H54 (cell line): ENCODE measurements at regions not wholly inside any gene's neighbourhood (a gene's known extent, or its start where the extent isn't known, plus 50 kb on each side); places are given as distances from the start of the nearest gene placed in this dataset.

Experiments used
- DNase-seq: peaks from one replicate; pipeline ENCODE4 v3.0.0; 2011; ENCODE audit warnings: low spot score, mixed read lengths; ENCODE audit not compliant: insufficient read length
- FAIRE-seq: peaks from 3 replicates; lab custom pipeline; 2011; peaks lifted over from hg19 to GRCh38; lab: Jason Lieb, UNC
- POLR2A ChIP-seq: IDR thresholded peaks from 2 replicates; pipeline ENCODE4 v1.6.1; 2011; ENCODE audit warnings: low read depth, mild to moderate bottlenecking, low read length

DNA sequence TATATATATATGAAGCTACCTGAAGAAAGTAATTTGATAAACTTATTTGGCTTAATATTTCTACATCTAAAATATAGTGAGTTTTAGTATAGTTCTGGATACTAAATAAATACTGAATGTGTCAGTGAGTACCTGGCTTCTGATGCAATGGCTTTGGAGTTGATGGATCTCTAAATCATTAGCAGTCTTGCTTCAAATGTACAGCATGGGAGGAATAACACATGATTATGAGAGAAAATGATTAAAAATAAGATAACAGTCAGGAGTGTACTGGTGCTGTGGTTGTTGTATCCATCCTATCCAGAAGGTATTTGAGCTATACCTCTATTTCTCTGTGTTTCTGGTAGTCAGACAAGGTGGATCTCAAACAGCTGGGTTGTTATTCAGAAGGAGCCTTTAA lies 641.3 kb downstream of the TRAM1L1 start:
- FAIRE-seq, result no peak
- no peak for DNase-seq
- no peak for TF ChIP-seq POLR2A

DNA sequence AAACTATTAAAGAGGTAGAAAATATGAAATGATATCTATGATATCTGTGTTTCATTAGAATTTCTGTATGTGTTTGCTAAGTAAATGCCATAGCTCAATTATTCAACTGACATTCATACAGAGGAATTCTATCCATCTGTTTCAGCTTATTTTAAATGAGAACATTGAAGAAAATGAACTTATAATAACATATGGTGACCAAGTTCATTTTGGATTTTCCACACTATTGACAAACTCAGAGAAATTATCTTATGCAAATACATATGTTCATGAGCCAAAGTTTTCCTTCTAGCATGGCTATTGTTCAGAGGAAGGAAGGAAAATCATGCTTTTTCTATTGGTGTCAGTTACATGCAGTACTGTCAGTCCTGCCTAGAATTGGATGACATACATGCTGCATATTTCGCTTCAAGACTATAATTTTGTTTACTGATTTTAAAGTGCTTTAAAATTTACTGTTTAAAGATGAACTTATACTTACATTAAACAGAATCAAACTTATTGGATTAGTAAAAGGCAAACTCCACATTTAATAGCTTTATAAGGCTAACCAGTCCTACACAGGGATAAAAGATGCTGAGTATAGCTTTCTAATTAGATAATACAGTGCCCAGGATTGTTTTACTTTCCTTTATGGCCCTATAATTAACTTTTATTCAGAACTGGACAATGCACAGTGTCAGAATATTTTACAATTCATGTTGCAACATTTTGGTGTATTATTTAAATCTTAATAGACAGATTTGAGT lies 646.2 kb downstream of the TRAM1L1 start:
- FAIRE-seq (no peak), DNase-seq (no peak)

DNA sequence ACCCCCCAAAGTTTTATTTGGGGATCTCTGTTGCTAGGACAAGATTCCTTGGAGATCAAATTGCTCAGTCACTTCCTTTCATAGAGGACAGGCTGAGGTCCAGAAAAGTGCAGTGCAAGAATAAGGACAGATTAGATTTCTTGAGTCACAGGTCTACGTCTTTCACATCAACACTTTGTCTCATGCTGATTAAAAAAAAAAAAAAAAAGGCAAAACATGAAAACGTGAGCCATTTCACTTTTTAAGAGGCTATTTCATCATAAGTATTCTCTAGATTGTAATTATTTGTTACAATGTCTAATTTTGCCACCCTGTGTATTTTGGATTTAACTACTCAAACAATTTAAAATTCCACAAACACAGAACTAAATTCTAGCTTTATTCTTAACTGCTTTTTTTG lies 647.0 kb downstream of the TRAM1L1 start:
- DNase-seq (no peak), FAIRE-seq (no peak)
- no peak for TF ChIP-seq POLR2A

More for the DNA sequence above, 646.2 kb downstream of the TRAM1L1 start:
- TF ChIP-seq POLR2A, result no peak

DNA sequence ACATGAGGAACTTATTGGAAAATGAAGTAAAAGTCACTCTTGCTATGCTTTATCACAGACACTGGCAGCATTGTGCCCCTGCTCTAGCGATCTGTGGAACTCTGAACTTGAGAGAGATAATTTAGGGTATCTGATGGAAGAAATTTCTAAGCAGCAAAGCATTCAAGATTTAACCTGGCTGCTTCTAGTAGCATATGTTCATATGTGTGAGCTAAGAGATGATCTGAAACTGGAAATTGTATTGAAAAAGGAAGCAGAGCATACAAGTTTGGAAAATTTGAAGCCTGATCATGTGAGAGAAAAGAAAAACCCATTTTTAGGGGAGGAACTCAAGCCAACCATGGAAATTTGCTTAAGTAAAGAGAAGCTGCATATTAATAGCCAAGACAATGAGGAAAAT lies 657.7 kb downstream of the TRAM1L1 start:
- DNase-seq (no peak), FAIRE-seq (no peak)
- no peak for TF ChIP-seq POLR2A

DNA sequence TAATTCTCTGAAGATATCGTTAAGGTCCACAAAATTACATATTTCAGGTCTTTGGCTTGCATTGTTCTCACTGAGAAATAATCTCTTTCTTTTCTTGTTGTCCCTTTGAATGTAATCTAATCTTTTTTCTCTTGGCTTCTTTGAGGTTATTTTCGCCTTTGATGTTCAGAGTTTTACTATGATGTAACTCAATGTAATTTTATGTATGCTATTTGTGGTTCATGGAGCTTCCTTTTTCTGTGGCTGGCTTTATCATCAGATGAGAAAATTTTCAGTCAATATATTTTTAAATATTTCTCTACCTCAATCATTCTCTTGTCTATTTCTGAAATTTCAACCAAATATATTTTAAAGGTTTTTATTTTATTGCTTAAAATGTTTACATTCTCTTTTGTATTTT lies 672.2 kb downstream of the TRAM1L1 start:
- DNase-seq, result no peak
- FAIRE-seq, result no peak
- TF ChIP-seq POLR2A, result no peak

DNA sequence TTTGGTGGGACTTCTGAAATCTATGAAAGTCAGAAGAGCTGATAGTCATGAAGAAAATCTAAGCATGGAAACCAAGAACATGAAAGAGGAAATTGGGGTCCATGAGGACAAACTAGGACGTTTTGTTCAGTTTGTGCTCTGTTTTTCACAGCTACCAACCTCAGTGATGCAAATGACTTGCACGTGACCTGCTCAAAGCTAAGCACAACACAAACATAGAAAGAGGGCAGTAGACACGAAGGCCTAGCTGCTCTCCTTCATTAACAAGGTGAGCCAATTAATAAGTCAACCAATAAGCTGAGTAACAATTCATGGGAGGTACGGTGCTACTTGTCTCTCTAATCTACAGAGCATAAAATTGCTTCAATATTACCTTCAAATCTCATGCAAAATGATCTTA lies 684.1 kb downstream of the TRAM1L1 start:
- no peak for DNase-seq
- FAIRE-seq, result no peak
- TF ChIP-seq POLR2A, result no peak

DNA sequence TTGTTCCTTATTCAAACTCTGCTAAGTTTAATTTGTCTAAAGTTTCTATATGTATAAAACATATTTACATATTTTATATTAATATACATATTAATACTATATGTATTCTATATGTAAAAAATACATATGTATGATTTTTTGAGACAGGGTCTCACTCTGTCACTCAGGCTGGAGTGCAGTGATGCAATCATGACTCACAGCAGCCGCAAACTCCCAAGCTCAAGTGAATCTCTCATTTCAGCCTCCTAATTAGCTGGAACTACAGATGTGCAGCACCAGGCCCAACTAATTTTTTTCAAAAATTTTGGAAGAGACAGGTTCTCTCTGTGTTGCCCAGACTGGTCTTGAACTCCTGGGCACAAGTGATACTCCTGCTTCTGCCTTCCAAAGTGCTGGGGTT lies 684.9 kb downstream of the TRAM1L1 start:
- DNase-seq (no peak), FAIRE-seq (no peak)
- TF ChIP-seq POLR2A, result no peak

DNA sequence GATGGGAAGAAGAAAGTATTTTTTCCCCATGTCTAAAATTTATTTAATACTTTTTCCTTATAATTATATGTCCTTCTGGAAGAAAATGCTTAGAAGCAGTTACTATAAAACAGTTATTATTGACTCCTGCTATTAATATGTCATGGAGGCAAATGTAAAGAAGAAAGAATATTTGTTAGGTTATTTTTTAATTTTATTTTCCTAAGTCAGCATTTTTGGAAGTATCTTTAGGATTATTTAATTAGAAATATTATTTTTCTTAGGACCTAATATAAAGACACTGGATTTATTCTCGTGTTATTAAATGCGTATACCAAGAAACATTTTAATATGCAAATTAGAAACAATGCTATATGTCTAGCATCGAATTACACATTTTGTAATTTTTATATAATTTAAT lies 687.7 kb downstream of the TRAM1L1 start:
- no peak for FAIRE-seq
- TF ChIP-seq POLR2A, result no peak

DNA sequence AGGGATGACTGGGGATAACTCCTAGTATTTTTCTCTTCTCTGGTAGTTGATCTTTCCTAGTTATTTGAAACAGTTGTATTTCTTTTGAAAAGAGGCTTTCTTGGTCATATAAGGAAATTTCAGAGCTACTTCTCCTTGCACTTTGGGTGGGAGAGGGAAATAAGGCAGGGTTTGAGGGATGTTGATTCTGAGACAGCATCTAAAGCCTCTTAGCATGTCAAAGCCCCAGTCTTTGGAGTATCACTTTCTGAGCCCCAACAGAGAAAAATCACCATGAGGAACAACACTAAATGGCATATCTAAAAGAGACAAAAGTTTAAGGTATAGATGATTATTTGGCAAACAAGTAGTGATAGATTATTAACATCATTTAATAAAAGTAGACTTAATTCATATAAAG lies 688.1 kb downstream of the TRAM1L1 start:
- DNase-seq (no peak), FAIRE-seq (no peak)
- no peak for TF ChIP-seq POLR2A

More for the DNA sequence above, 687.7 kb downstream of the TRAM1L1 start:
- no peak for DNase-seq

DNA sequence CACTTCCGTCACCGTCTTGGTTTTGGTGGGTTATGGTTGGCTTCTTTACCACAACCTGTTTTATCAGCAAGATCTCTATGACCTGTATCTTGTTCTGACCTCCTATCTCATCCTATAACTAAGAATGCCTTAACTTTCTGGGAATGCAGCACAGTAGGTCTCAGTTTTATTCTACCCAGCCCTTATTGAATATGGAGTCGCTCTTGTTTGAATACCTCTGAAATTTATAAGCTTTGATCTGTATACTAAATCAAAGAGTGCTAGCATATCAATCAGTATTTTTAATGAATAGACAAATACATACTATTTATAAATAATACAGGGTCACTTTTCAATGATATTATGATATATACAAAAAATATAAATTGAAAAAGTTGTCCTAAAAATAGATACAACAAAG lies 690.0 kb downstream of the TRAM1L1 start:
- FAIRE-seq, result no peak
- no peak for TF ChIP-seq POLR2A
- DNase-seq, result no peak

DNA sequence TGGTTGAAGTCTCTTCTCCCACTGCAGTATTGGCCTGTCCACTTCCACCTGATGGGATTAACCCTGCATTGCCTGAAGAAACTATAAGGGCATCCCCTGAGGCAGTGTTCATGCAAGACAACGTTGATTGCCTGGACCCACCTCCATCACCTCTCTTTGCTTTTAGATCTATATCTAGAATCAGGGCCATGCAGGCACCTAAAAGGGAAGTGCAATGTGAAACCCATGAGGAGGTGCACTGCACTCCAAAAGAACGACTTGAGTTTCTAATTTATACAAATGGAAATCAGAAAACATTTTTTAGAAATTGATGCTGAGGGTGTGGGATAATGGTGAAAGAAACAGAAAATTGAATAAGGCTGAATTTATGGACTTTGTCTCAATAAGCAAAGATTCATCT lies 694.4 kb downstream of the TRAM1L1 start:
- DNase-seq (no peak), FAIRE-seq (no peak)
- no peak for TF ChIP-seq POLR2A

DNA sequence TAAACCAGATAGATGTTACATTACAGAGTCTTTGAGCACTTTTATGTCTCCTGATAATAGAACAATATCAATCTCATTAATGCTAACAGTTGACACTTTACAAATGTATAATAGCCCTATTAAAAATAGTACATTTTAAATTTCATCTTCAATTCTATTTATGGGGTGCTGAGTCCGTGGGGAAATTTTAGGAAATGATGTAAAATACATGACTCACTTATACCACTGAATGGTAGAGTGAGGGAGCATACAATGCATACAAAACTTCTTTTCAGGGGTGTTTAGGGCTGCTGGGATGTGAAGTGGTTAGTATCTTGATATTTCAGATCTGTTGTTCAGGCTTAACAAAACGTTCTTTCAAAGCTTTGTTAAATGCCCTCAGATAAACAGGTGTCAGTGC lies 696.2 kb downstream of the TRAM1L1 start:
- TF ChIP-seq POLR2A, result no peak
- FAIRE-seq (no peak), DNase-seq (no peak)

DNA sequence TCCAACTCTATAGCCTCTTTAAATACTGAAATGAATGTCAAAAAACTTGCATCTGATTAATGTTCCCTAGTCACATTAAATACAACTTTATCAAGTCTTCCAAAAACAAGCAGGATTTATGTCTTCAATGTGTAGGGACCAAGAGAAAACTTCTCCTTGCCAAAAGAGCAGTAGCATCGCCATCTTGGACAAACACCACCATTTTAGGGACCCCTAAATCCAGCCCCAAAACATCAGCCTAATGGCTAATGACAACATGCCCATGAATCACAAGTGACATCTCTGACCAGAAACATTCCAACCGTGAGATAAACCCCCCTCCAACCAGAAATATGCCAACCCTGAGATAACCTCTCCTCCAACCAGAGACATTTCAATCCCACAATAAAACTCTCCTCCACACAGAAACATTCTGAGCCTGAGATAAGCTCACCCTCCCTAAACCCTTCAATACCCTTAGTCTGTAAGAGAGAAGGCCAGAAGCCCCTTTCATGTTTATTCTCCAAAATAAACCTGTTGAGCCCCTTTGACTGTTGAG lies 697.4 kb downstream of the TRAM1L1 start:
- no peak for TF ChIP-seq POLR2A
- FAIRE-seq, result no peak
- no peak for DNase-seq

DNA sequence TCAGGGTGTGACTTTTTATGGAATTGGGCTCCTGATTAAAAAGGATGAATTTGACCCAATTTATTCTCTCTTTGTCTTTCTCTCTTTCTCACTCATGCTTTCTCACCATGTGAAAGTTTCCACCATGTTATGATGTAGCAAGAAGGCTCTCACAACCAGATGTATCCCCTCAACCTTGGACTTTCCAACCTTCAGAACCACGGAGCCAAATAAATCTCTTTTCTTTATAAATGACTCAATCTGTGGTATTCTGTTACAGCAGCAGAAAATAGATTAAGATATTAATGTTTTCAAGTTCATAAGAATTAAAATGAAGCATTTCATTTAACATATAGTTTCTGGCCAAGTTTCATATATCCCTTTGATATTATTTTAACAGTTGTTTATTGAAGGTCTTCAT lies 698.5 kb downstream of the TRAM1L1 start:
- FAIRE-seq (no peak), DNase-seq (no peak)
- TF ChIP-seq POLR2A, result no peak

DNA sequence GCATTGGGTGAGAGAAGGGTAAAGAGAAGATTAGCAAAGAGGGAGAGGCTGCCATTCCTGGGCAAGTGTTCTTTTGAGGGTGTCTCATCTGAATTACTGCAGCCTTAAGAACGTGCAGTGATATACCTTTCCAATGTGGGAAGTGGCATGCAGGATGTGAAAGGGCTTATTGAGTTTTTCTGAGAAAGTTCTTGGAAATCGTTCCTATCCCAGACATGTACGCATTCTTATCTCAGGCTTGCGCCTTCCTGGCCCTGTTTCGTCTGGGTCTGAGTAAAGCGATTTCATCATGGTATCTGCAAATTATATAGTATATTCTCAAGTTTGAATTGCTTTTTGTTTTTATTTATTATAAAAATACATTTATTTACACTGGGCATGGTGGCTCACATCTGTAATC lies 699.8 kb downstream of the TRAM1L1 start:
- FAIRE-seq (no peak), DNase-seq (no peak)
- no peak for TF ChIP-seq POLR2A
